H1 (cell line): ENCODE measurements at regions not wholly inside any gene's neighbourhood (a gene's known extent, or its start where the extent isn't known, plus 50 kb on each side); places are given as distances from the start of the nearest gene placed in this dataset.

Source experiments
- CTCF ChIA-PET: fragments of 300-600 bp; sonication (Branson Sonifier 250); formaldehyde crosslinking; loops from one replicate; lab custom pipeline; 2021; ENCODE audit not compliant: partially characterized antibody; lab: Charles Lee
- POLR2A ChIA-PET: fragments of 300-600 bp; sonication (Branson Sonifier 250); formaldehyde crosslinking; loops from one replicate; lab custom pipeline; 2021; ENCODE audit warnings: inconsistent platforms; ENCODE audit not compliant: partially characterized antibody; lab: Charles Lee
- DNase-seq, 2 experiments: peaks; one replicate each; pipeline versions ENCODE4 v3.0.0 to v3.0.0-alpha.2; 2010 to 2022; ENCODE audit warnings: low spot score in 2 of 2, low read depth in 1 of 2, mixed read lengths in 1 of 2
- FAIRE-seq: peaks from 2 replicates; lab custom pipeline; 2011; peaks lifted over from hg19 to GRCh38; lab: Jason Lieb, UNC
- H2AFZ ChIP-seq: 2 replicates; pipeline ENCODE4 v1.8.1; 2012; ENCODE audit warnings: low read length, inconsistent platforms
- H2AK5ac ChIP-seq: 2 replicates; pipeline ENCODE4 v1.6.1; 2013; ENCODE audit warnings: low read depth, low read length
- H2BK120ac ChIP-seq: replicated peaks from 2 replicates; pipeline ENCODE3; 2013; ENCODE audit warnings: low read depth, low read length, inconsistent platforms
- H2BK12ac ChIP-seq: 2 replicates; pipeline ENCODE4 v1.6.1; 2013; ENCODE audit warnings: low read depth, low read length
- H2BK15ac ChIP-seq: 2 replicates; pipeline ENCODE4 v1.6.1; 2013; ENCODE audit warnings: low read length
- H2BK20ac ChIP-seq: 2 replicates; pipeline ENCODE4 v1.6.1; 2013; ENCODE audit warnings: low read length
- H2BK5ac ChIP-seq: 2 replicates; pipeline ENCODE4 v1.6.1; 2013; ENCODE audit warnings: low read depth, low read length
- H3K14ac ChIP-seq: 2 replicates; pipeline ENCODE4 v1.6.1; 2013; ENCODE audit warnings: inconsistent platforms; ENCODE audit not compliant: insufficient read length
- H3K18ac ChIP-seq: 2 replicates; pipeline ENCODE4 v1.6.1; 2013; ENCODE audit warnings: low read length; ENCODE audit errors: extremely low read depth
- H3K23ac ChIP-seq: 2 replicates; pipeline ENCODE4 v1.6.1; 2013; ENCODE audit warnings: inconsistent platforms; ENCODE audit not compliant: insufficient read length
- H3K23me2 ChIP-seq: 2 replicates; pipeline ENCODE4 v1.6.1; 2013; ENCODE audit warnings: low read depth, low read length
- H3K27ac ChIP-seq: 2 replicates; pipeline ENCODE4 v1.6.1; 2011; ENCODE audit warnings: low read depth, low read length, inconsistent platforms
- H3K27me3 ChIP-seq, 4 experiments: replicated peaks in 1 of 4; 1 replicate in 1 of 4; 2 replicates in 3 of 4; pipeline versions ENCODE4 v1.6.1 to v1.8.1; 2011 to 2013; ENCODE audit warnings: low read length in 3 of 4, mild to moderate bottlenecking in 3 of 4, inconsistent platforms in 2 of 4, mixed read lengths in 2 of 4, moderate library complexity in 1 of 4; ENCODE audit not compliant: control insufficient read depth in 3 of 4, insufficient read depth in 3 of 4; ENCODE audit errors: extremely low read depth in 1 of 4
- H3K36me3 ChIP-seq, 4 experiments: 2 replicates each; pipeline versions ENCODE4 v1.6.1 to v1.8.1; 2011 to 2013; ENCODE audit warnings: mild to moderate bottlenecking in 4 of 4, low read length in 3 of 4, moderate library complexity in 2 of 4, control low read depth in 1 of 4, inconsistent platforms in 1 of 4; ENCODE audit not compliant: insufficient read depth in 4 of 4, control insufficient read depth in 2 of 4
- H3K4ac ChIP-seq: replicated peaks from 2 replicates; pipeline ENCODE3; 2013; ENCODE audit warnings: low read length, low read depth, mixed read lengths, inconsistent platforms; ENCODE audit not compliant: insufficient read length
- H3K4me1 ChIP-seq, 4 experiments: replicated peaks in 1 of 4; 1 replicate in 1 of 4; 2 replicates in 3 of 4; pipeline versions ENCODE4 v1.6.1 to v1.8.1; 2011 to 2013; ENCODE audit warnings: low read length in 3 of 4, inconsistent platforms in 2 of 4, mixed read lengths in 1 of 4; ENCODE audit not compliant: insufficient read depth in 4 of 4, control insufficient read depth in 3 of 4
- H3K4me2 ChIP-seq, 2 experiments: 2 replicates each; pipeline versions ENCODE4 v1.6.1 to v1.8.1; 2011 to 2013; ENCODE audit warnings: low read depth in 2 of 2, low read length in 2 of 2, control low read depth in 1 of 2, inconsistent platforms in 1 of 2, mild to moderate bottlenecking in 1 of 2; ENCODE audit not compliant: insufficient read depth in 1 of 2
- H3K4me3 ChIP-seq, 4 experiments: fragments of 200-600, 300-600 bp in 1 of 4; sonication (generic), shearing (Covaris generic), sonication (Bioruptor Twin) in 1 of 4; 2 replicates each; pipeline versions ENCODE4 v1.5.1 to v1.8.1; 2011 to 2016; ENCODE audit warnings: low read length in 4 of 4, low read depth in 3 of 4, control low read depth in 2 of 4, inconsistent platforms in 2 of 4, mild to moderate bottlenecking in 2 of 4, mixed read lengths in 1 of 4, moderate library complexity in 1 of 4; ENCODE audit not compliant: insufficient read depth in 2 of 4; ENCODE audit errors: extremely low read depth in 1 of 4
- H3K56ac ChIP-seq: replicated peaks from 2 replicates; pipeline ENCODE3; 2013; ENCODE audit warnings: low read depth, mild to moderate bottlenecking, mixed read lengths, low read length, inconsistent platforms; ENCODE audit not compliant: insufficient read length
- H3K79me1 ChIP-seq: 2 replicates; pipeline ENCODE4 v1.6.1; 2013; ENCODE audit warnings: low read depth, low read length, control low read depth
- H3K79me2 ChIP-seq, 2 experiments: 2 replicates each; pipeline versions ENCODE4 v1.6.1 to v1.8.1; 2012 to 2013; ENCODE audit warnings: low read length in 2 of 2, mild to moderate bottlenecking in 2 of 2, inconsistent platforms in 1 of 2; ENCODE audit not compliant: insufficient read depth in 2 of 2, control insufficient read depth in 1 of 2
- H3K9ac ChIP-seq, 4 experiments: replicated peaks in 1 of 4; 1 replicate in 1 of 4; 2 replicates in 3 of 4; pipeline versions ENCODE4 v1.6.1 to v1.8.1; 2011 to 2013; ENCODE audit warnings: low read depth in 3 of 4, low read length in 3 of 4, control low read depth in 2 of 4, mild to moderate bottlenecking in 2 of 4, moderate library complexity in 2 of 4, inconsistent platforms in 1 of 4; ENCODE audit errors: extremely low read depth in 1 of 4
- H3K9me3 ChIP-seq, 2 experiments: 2 replicates each; pipeline versions ENCODE4 v1.6.1 to v1.8.1; 2012 to 2013; ENCODE audit warnings: mild to moderate bottlenecking in 2 of 2, moderate library complexity in 2 of 2, control low read depth in 1 of 2, inconsistent platforms in 1 of 2, low read depth in 1 of 2, low read length in 1 of 2, mixed read lengths in 1 of 2; ENCODE audit not compliant: insufficient read depth in 2 of 2
- H4K20me1 ChIP-seq, 2 experiments: replicated peaks in 1 of 2; 2 replicates each; pipeline versions ENCODE3 to v1.8.1; 2011 to 2013; ENCODE audit warnings: inconsistent platforms in 2 of 2, low read length in 2 of 2, mild to moderate bottlenecking in 1 of 2; ENCODE audit not compliant: insufficient read depth in 2 of 2, control insufficient read depth in 1 of 2
- H4K5ac ChIP-seq: 2 replicates; pipeline ENCODE4 v1.6.1; 2013; ENCODE audit warnings: low read length, low read depth, mixed read lengths, inconsistent platforms; ENCODE audit not compliant: insufficient read length
- H4K8ac ChIP-seq: 2 replicates; pipeline ENCODE4 v1.8.0; 2013; ENCODE audit warnings: mild to moderate bottlenecking, moderate library complexity, low read length, inconsistent platforms; ENCODE audit not compliant: insufficient read depth; ENCODE audit errors: extremely low read depth
- H4K91ac ChIP-seq: replicated peaks from 2 replicates; pipeline ENCODE3; 2013; ENCODE audit warnings: low read length, mixed read lengths, inconsistent platforms; ENCODE audit not compliant: insufficient read length
- ASH2L ChIP-seq: fragments of 200-600, 300-600 bp; sonication (generic); IDR thresholded peaks from one replicate; pipeline ENCODE4 v1.7.1; 2017; ENCODE audit warnings: low read length
- BCL11A ChIP-seq, 2 experiments: IDR thresholded peaks; one replicate each; pipeline ENCODE4 v1.6.1; 2011; ENCODE audit warnings: low read depth in 2 of 2, low read length in 2 of 2, mild to moderate bottlenecking in 2 of 2
- BRCA1 ChIP-seq: IDR thresholded peaks from 2 replicates; pipeline ENCODE4 v1.6.1; 2012; ENCODE audit warnings: low read depth, low read length, improper control_type of control experiment
- CBX5 ChIP-seq: fragments of 300-800, 300-1000 bp; sonication (generic); IDR thresholded peaks from 2 replicates; pipeline ENCODE4 v1.7.1; 2016; ENCODE audit warnings: antibody characterized with exemption, low read length, low read depth
- CBX8 ChIP-seq: fragments of 300-800, 300-1000 bp; sonication (generic); IDR thresholded peaks from 2 replicates; pipeline ENCODE4 v1.7.1; 2016; ENCODE audit warnings: low read depth, low read length, borderline replicate concordance
- CTBP2 ChIP-seq: IDR thresholded peaks from 2 replicates; pipeline ENCODE4 v1.7.0; 2011; ENCODE audit warnings: borderline replicate concordance, mild to moderate bottlenecking, moderate library complexity, mixed read lengths, low read length; ENCODE audit not compliant: insufficient read depth, insufficient read length
- KDM4A ChIP-seq: IDR thresholded peaks from one replicate; pipeline ENCODE4 v1.7.1; 2012; ENCODE audit warnings: low read depth, mild to moderate bottlenecking, moderate library complexity, low read length, inconsistent platforms; ENCODE audit not compliant: severe bottlenecking
- KDM5A ChIP-seq: fragments of 200-600 bp; IDR thresholded peaks from 2 replicates; pipeline ENCODE4 v1.7.1; 2012; ENCODE audit warnings: mild to moderate bottlenecking, low read length, inconsistent platforms, mixed read lengths
- MAFK ChIP-seq: IDR thresholded peaks from 2 replicates; pipeline ENCODE4 v1.6.1; 2012; ENCODE audit warnings: low read depth, mild to moderate bottlenecking, improper control_type of control experiment, low read length
- POLR2A ChIP-seq, 2 experiments: IDR thresholded peaks; 1 replicate in 1 of 2; 2 replicates in 1 of 2; pipeline ENCODE4 v1.6.1; 2011; ENCODE audit warnings: low read depth in 2 of 2, low read length in 2 of 2, mild to moderate bottlenecking in 2 of 2; ENCODE audit errors: control extremely low read depth in 1 of 2
- RBBP5 ChIP-seq: IDR thresholded peaks from 2 replicates; pipeline ENCODE4 v1.7.1; 2012; ENCODE audit warnings: low read depth, mild to moderate bottlenecking, inconsistent platforms, low read length, moderate library complexity, borderline replicate concordance
- SIX5 ChIP-seq: IDR thresholded peaks from 2 replicates; pipeline ENCODE4 v1.6.1; 2011; ENCODE audit warnings: mild to moderate bottlenecking, low read depth, low read length
- SP4 ChIP-seq: IDR thresholded peaks from 2 replicates; pipeline ENCODE4 v1.6.1; 2012; ENCODE audit warnings: low read length, inconsistent platforms
- TAF7 ChIP-seq: optimal IDR thresholded peaks from 2 replicates; pipeline ENCODE3; 2011; ENCODE audit warnings: low read depth, mild to moderate bottlenecking, inconsistent platforms, low read length, moderate library complexity, borderline replicate concordance
- USF2 ChIP-seq: IDR thresholded peaks from 2 replicates; pipeline ENCODE4 v1.6.1; 2011; ENCODE audit warnings: low read length, improper control_type of control experiment
- WGBS, 2 experiments: shearing (Covaris generic) in 1 of 2; methylation state at CpG; one replicate each; pipeline versions ENCODE4 v1.1.6 to v1.1.7; 2013 to 2015; ENCODE audit warnings: low lambda C conversion rate in 2 of 2, mixed read lengths in 2 of 2, inconsistent platforms in 1 of 2, low coverage in 1 of 2, missing lambda C conversion rate in 1 of 2; ENCODE audit not compliant: insufficient replicate concordance in 2 of 2, insufficient coverage in 1 of 2, insufficient read length in 1 of 2; ENCODE audit errors: extremely low coverage in 1 of 2, missing lambda C conversion rate in 1 of 2; 5-methylcytosine and 5-hydroxymethylcytosine counted together

DNA sequence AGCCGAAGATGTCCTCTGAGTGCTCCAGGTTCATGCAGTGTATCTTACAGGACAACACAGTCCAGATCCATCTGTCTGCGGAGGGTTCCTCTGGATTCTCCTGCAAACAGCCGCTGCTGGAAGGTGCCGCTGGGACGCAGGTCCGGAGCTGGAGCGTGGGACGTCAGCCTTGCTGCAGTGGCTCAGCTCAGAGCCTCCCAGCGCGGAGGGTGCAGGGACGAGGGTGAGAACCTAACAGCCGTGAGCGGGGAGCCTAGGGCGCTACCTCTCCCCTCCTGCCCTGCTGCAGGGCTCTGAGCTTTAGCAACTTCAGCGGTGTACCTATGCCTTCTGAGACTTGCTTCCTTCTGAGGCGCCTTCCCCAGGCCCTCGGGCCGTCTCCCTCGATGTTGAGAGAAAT is 137.6 kb upstream of the TMEM72 start:
- Histone ChIP-seq H3K36me3 (no peaks in the 10 kb centered on the region), H3K27me3 (no peaks in the 10 kb centered on the region), H3K4ac (no peak overlapping the region), H3K9ac (no peak overlapping the region), H3K79me1 (no peaks in the 10 kb centered on the region), H3K23ac (no peak overlapping the region), H3K79me2 (no peaks in the 10 kb centered on the region), H3K56ac (no peak overlapping the region), H4K8ac (no peak overlapping the region; the same call in 1 of the 2 replicates), H2BK20ac (no peak overlapping the region), H3K4me2 (no peak overlapping the region), H3K14ac (no peak overlapping the region), H4K5ac (no peak overlapping the region), H2BK120ac (no peak overlapping the region), H3K4me1 (no peaks in the 10 kb centered on the region), H3K4me3 (no peak overlapping the region), H4K91ac (no peak overlapping the region), H2BK15ac (no peak overlapping the region), H3K27ac (no peak overlapping the region), H2BK5ac (no peak overlapping the region), H3K9me3 (no peaks in the 10 kb centered on the region), H4K20me1 (no peaks in the 10 kb centered on the region), H3K23me2 (no peaks in the 10 kb centered on the region), H3K18ac (no peak overlapping the region), H2BK12ac (no peak overlapping the region), H2AFZ (no peak overlapping the region), H2AK5ac (no peak overlapping the region)
- FAIRE-seq (no peak), DNase-seq (no peak)
- 93% methylated on average over 19 of the region's 19 CpGs; no CpG with 5 or more reads in 1 of the 2 experiments for WGBS, 2 experiments
- TF ChIP-seq RBBP5 (no peak), KDM5A (no peak), CBX5 (no peak), SIX5 (no peak), MAFK (no peak), BCL11A (IDR thresholded peaks at IDR 0.05; ENCODE audit: low read depth in 2 of 2, low read length in 2 of 2) (no peak), BRCA1 (no peak), SP4 (no peak), TAF7 (no peak), CBX8 (no peak), POLR2A (IDR thresholded peaks at IDR 0.05; ENCODE audit: control extremely low read depth in 1 of 2, low read depth in 2 of 2, low read length in 2 of 2) (no peak), USF2 (no peak), ASH2L (no peak), KDM4A (no peak), CTBP2 (no peak)
- POLR2A ChIA-PET, result no interaction called here
- CTCF ChIA-PET, result interaction anchor here (0.6 kb wide), 1 partner anchor 183 kb away, joined by 3 read pairs; no protein-coding TSS in a partner anchor
